ENCODE measurements at regions not wholly inside any gene's neighbourhood (a gene's known extent, or its start where the extent isn't known, plus 50 kb on each side); places are given as distances from the start of the nearest gene placed in this dataset.

- DNase-seq (ENCODE audit: low read depth, low spot score) = peak; percentile 62
- in situ Hi-C loops (cut with HindIII; ENCODE audit: low pct_unique_long_range_greater_than_20kb, low sequenced_read_pairs) = no loop called here
These were observed 233.7 kb downstream of the METTL4 start for GRCh38 chr18:2337552-2338141.

DNA sequence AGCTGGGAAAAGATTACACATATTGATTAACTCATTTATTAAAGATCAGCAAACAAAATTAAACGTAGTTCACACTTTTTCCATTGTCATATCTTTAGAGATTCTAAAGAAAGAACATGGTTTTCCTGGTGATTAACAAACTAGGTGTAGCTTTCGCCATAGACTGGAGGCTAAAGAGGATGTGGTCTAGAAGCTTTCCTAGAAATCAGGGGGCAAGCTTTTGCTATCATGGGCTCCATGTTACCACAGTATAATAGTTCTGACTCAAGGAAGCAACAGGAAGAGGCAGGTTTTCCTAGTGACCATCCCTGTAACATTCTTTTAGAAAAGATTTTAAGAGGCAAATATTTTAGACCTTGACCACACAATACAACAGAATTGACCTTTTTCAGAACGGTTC is 232.7 kb downstream of the METTL4 start:
- DNase-seq (ENCODE audit: low read depth, low spot score) = no peak
- in situ Hi-C loops (cut with HindIII; ENCODE audit: low pct_unique_long_range_greater_than_20kb, low sequenced_read_pairs) = no loop called here

GRCh38 chr18:2340335-2340734 is 231.0 kb downstream of the METTL4 start:
- in situ Hi-C loops (cut with HindIII; ENCODE audit: low pct_unique_long_range_greater_than_20kb, low sequenced_read_pairs) = no loop called here
- DNase-seq (ENCODE audit: low read depth, low spot score) = no peak

- in situ Hi-C loops (cut with HindIII; ENCODE audit: low pct_unique_long_range_greater_than_20kb, low sequenced_read_pairs) = no loop called here
- DNase-seq (ENCODE audit: low read depth, low spot score) = no peak
These were observed 223.3 kb downstream of the METTL4 start for GRCh38 chr18:2348003-2348402.

DNA sequence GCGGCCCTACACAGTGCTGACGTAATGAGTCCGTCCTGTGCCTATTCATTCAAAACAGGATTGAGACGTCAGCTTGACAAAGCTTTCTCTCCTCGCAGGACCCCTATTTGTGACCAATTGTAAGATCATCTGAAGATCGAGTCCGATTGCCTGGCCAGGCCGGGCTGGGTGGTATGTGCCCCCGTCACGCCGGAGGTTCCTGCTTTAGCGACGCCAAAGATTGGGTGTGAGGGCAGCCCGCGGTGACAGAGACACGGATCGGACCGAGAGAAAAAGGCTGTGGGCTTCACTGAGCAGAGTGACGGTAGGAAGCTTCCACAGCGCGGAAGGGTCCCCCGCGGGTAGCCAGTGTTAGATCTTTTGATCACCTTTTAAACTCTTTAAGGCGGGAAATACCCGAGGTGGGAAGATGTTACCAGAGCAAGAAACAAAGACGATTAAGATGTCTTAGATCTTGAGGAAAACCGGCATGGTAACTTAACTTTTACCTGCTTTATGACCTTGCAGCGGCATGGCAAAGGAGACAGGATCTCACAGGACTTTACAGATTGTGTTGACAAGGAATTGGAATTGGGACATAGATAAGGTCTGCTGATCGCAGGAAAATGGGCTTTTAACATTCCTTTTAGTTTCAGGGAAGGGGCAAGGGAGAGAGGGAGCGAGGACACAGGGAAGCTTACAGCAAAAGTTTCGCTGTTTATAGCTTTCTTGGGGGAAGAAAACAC is 220.0 kb downstream of the METTL4 start:
- in situ Hi-C loops (cut with HindIII; ENCODE audit: low pct_unique_long_range_greater_than_20kb, low sequenced_read_pairs) = no loop called here
- DNase-seq (ENCODE audit: low read depth, low spot score) = no peak

DNA sequence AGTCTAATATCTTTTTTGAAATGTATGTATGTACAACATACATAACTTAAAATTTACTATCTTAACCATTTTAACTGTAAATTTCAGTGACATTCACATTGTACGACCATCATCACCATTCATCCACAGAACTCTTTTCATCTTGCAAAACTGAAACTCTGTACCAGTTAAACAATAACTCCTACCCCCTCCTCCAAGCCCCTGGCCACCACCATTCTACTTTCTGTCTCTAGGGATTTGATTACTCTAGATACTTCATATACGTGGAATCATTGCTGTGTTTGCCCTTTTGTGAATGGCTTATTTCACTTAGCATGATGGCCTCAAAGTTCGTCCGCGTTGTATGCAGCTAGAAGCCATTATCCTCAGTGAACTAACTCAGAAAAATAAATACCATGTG is 217.0 kb downstream of the METTL4 start:
- in situ Hi-C loops (cut with HindIII; ENCODE audit: low pct_unique_long_range_greater_than_20kb, low sequenced_read_pairs) = no loop called here

GRCh38 chr18:2356906-2357305 is 214.4 kb downstream of the METTL4 start:
- no peak for DNase-seq (ENCODE audit: low read depth, low spot score)
- in situ Hi-C loops (cut with HindIII; ENCODE audit: low pct_unique_long_range_greater_than_20kb, low sequenced_read_pairs) = no loop called here

More for the DNA sequence above, 217.0 kb downstream of the METTL4 start:
- no peak for DNase-seq (ENCODE audit: low read depth, low spot score)

- no peak for DNase-seq (ENCODE audit: low read depth, low spot score)
- in situ Hi-C loops (cut with HindIII; ENCODE audit: low pct_unique_long_range_greater_than_20kb, low sequenced_read_pairs) = no loop called here
These were observed 210.4 kb downstream of the METTL4 start for GRCh38 chr18:2360861-2361260.

GRCh38 chr18:2368102-2368501 is 203.2 kb downstream of the METTL4 start:
- no peak for DNase-seq (ENCODE audit: low read depth, low spot score)
- in situ Hi-C loops (cut with HindIII; ENCODE audit: low pct_unique_long_range_greater_than_20kb, low sequenced_read_pairs) = no loop called here

DNA sequence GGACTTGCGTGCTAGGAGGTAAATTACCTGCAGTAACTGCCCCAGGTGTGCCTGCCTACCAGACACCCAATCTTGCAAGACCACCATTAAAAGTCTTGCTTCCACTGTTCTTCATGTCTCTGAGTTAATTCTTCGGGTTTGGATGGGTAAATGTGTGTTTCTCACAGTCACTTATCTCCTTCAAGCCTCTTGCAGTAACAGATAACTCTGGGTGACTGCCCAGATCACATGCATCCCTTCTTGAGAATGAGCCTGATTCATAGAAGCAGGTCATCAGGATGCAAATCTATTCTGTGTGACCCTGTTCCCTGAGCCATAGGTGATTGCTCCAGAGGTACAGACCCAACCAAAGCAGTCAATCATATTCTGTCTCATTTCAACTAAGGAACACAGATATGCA is 194.6 kb downstream of the METTL4 start:
- DNase-seq (ENCODE audit: low read depth, low spot score) = no peak
- in situ Hi-C loops (cut with HindIII; ENCODE audit: low pct_unique_long_range_greater_than_20kb, low sequenced_read_pairs) = no loop called here

DNA sequence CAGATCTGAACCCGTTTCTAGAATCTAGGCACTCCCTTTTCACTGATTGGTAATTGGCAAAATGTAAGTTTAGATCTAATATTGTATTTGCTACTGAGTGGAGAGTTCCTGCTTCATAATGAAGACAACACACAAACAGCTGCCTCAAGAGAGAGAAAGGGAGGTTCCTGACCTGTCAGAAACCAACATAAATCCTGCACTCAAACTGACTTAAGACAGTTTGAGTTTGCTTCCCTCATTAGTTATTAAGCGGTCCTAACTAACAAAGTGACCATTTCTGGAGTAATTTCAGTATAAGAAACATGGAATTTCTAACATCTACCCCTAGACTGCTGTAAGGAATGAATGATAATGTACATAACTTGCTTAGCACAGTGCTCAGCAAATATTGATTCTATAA is 191.2 kb downstream of the METTL4 start:
- in situ Hi-C loops (cut with HindIII; ENCODE audit: low pct_unique_long_range_greater_than_20kb, low sequenced_read_pairs) = no loop called here
- DNase-seq (ENCODE audit: low read depth, low spot score) = no peak

GRCh38 chr18:2381539-2381938 is 189.8 kb downstream of the METTL4 start:
- DNase-seq (ENCODE audit: low read depth, low spot score) = no peak
- in situ Hi-C loops (cut with HindIII; ENCODE audit: low pct_unique_long_range_greater_than_20kb, low sequenced_read_pairs) = no loop called here

GRCh38 chr18:2387588-2387987 is 183.7 kb downstream of the METTL4 start:
- no peak for DNase-seq (ENCODE audit: low read depth, low spot score)
- in situ Hi-C loops (cut with HindIII; ENCODE audit: low pct_unique_long_range_greater_than_20kb, low sequenced_read_pairs) = no loop called here

- in situ Hi-C loops (cut with HindIII; ENCODE audit: low pct_unique_long_range_greater_than_20kb, low sequenced_read_pairs) = no loop called here
These were observed 181.1 kb downstream of the METTL4 start for GRCh38 chr18:2390158-2390557.

DNA sequence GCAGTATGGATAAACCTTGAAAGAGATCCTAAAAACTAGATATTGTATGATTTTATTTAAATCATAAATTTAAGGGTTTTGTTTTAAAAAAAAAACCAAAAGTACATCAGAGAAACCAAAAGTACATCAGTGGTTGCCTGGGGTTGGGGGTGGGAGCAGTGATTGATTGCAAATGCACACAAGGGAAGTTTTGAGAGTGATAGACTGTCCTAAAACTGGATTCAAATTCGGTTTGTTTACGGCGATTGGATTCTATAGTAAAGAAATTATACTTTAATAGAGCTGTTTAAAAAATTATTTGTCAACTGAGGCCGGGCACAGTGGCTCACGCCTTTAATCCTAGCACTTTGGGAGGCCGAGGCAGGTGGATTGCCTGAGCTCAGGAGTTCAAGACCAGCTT is 179.8 kb downstream of the METTL4 start:
- DNase-seq (ENCODE audit: low read depth, low spot score) = no peak
- in situ Hi-C loops (cut with HindIII; ENCODE audit: low pct_unique_long_range_greater_than_20kb, low sequenced_read_pairs) = no loop called here

More at GRCh38 chr18:2390158-2390557, 181.1 kb downstream of the METTL4 start:
- no peak for DNase-seq (ENCODE audit: low read depth, low spot score)

DNA sequence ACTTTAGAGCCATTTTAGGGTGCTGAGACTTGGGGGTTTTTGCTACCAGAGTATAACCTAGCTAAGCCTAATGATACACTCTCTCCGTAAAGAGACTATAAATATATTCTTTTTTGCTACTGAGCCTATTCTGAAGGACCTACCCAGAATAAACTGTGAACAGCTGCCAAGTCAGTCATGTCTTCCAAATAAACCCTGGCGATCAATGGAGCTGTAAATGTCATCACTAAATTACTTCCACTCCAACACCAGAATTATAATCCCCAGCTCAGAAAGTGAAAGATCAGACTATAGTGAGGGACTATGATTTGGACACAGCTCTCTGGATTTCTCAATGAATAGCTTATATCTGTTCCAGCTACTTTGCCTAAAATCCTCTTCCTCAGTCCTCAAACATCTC is 178.9 kb downstream of the METTL4 start:
- DNase-seq (ENCODE audit: low read depth, low spot score) = no peak
- in situ Hi-C loops (cut with HindIII; ENCODE audit: low pct_unique_long_range_greater_than_20kb, low sequenced_read_pairs) = no loop called here

- DNase-seq (ENCODE audit: low read depth, low spot score) = no peak
- in situ Hi-C loops (cut with HindIII; ENCODE audit: low pct_unique_long_range_greater_than_20kb, low sequenced_read_pairs) = no loop called here
These were observed 176.6 kb downstream of the METTL4 start for GRCh38 chr18:2394684-2395083.

GRCh38 chr18:2395427-2396161 is 175.7 kb downstream of the METTL4 start:
- in situ Hi-C loops (cut with HindIII; ENCODE audit: low pct_unique_long_range_greater_than_20kb, low sequenced_read_pairs) = no loop called here
- DNase-seq (ENCODE audit: low read depth, low spot score) = no peak

- in situ Hi-C loops (cut with HindIII; ENCODE audit: low pct_unique_long_range_greater_than_20kb, low sequenced_read_pairs) = no loop called here
- DNase-seq (ENCODE audit: low read depth, low spot score) = no peak
These were observed 175.2 kb downstream of the METTL4 start for GRCh38 chr18:2396162-2396505.
